ENCODE measurements at regions not wholly inside any gene's neighbourhood (a gene's known extent, or its start where the extent isn't known, plus 50 kb on each side); places are given as distances from the start of the nearest gene placed in this dataset.

- H3K27ac ChIP-seq (ENCODE audit: low read length) = no peak overlapping the region
- no peak overlapping the region for H3K4me2 ChIP-seq (ENCODE audit: low read depth, low read length)
- H3K4me3 ChIP-seq (ENCODE audit: low read length) = no peak overlapping the region
- H3K9me2 ChIP-seq (replicated peaks; ENCODE audit: insufficient read depth, low read length) = no peaks in the 10 kb centered on the region
- no peaks in the 10 kb centered on the region for H3K9me3 ChIP-seq (replicated peaks; ENCODE audit: insufficient read depth, low read length)
- no peaks in the 10 kb centered on the region for H3K36me3 ChIP-seq (replicated peaks; ENCODE audit: insufficient read depth, low read length)
- H2AFZ ChIP-seq (ENCODE audit: low read length) = no peak overlapping the region
- H4K20me1 ChIP-seq (ENCODE audit: insufficient read depth, low read length) = no peaks in the 10 kb centered on the region
- H3K9ac ChIP-seq (ENCODE audit: low read length) = no peak overlapping the region
- H3K27me3 ChIP-seq (replicated peaks; ENCODE audit: insufficient read depth, low read length) = no peaks in the 10 kb centered on the region
- no peaks in the 10 kb centered on the region for H3K79me2 ChIP-seq (ENCODE audit: low read length)
- TF ChIP-seq CTCF (IDR thresholded peaks at IDR 0.05; ENCODE audit: low read length) = no peak
- no peak for TF ChIP-seq EZH2 (optimal IDR thresholded peaks at IDR 0.05; ENCODE audit: low read depth, low read length)
- no peak for TF ChIP-seq EZH2phosphoT487 (IDR thresholded peaks at IDR 0.05; ENCODE audit: low read length)
- no peaks in the 10 kb centered on the region for H3K4me1 ChIP-seq (ENCODE audit: low read length)
- DNase-seq = no peak
- H3F3A ChIP-seq (ENCODE audit: insufficient read depth, low read length) = no peaks in the 10 kb centered on the region
These were observed 1595.0 kb upstream of the GOT2 start for GRCh38 chr16:60329108-60329507.

GRCh38 chr16:60328152-60328551 is 1594.0 kb upstream of the GOT2 start:
- no peaks in the 10 kb centered on the region for H3K79me2 ChIP-seq (ENCODE audit: low read length)
- H3K36me3 ChIP-seq (replicated peaks; ENCODE audit: insufficient read depth, low read length) = no peaks in the 10 kb centered on the region
- no peaks in the 10 kb centered on the region for H3K9me2 ChIP-seq (replicated peaks; ENCODE audit: insufficient read depth, low read length)
- no peaks in the 10 kb centered on the region for H3F3A ChIP-seq (ENCODE audit: insufficient read depth, low read length)
- H3K9me3 ChIP-seq (replicated peaks; ENCODE audit: insufficient read depth, low read length) = no peaks in the 10 kb centered on the region
- H2AFZ ChIP-seq (ENCODE audit: low read length) = no peak overlapping the region
- H3K9ac ChIP-seq (ENCODE audit: low read length) = no peak overlapping the region
- H3K4me2 ChIP-seq (ENCODE audit: low read depth, low read length) = no peak overlapping the region
- H3K27me3 ChIP-seq (replicated peaks; ENCODE audit: insufficient read depth, low read length) = no peaks in the 10 kb centered on the region
- H3K4me3 ChIP-seq (ENCODE audit: low read length) = no peak overlapping the region
- no peaks in the 10 kb centered on the region for H4K20me1 ChIP-seq (ENCODE audit: insufficient read depth, low read length)
- TF ChIP-seq CTCF (IDR thresholded peaks at IDR 0.05; ENCODE audit: low read length) (no peak), EZH2 (optimal IDR thresholded peaks at IDR 0.05; ENCODE audit: low read depth, low read length) (no peak), EZH2phosphoT487 (IDR thresholded peaks at IDR 0.05; ENCODE audit: low read length) (no peak)
- DNase-seq = no peak
- H3K27ac ChIP-seq (ENCODE audit: low read length) = no peak overlapping the region
- no peaks in the 10 kb centered on the region for H3K4me1 ChIP-seq (ENCODE audit: low read length)

GRCh38 chr16:60318486-60318885 is 1584.4 kb upstream of the GOT2 start:
- no peaks in the 10 kb centered on the region for H3F3A ChIP-seq (ENCODE audit: insufficient read depth, low read length)
- no peaks in the 10 kb centered on the region for H3K27me3 ChIP-seq (replicated peaks; ENCODE audit: insufficient read depth, low read length)
- no peaks in the 10 kb centered on the region for H3K79me2 ChIP-seq (ENCODE audit: low read length)
- H3K9me3 ChIP-seq (replicated peaks; ENCODE audit: insufficient read depth, low read length) = no peaks in the 10 kb centered on the region
- no peak overlapping the region for H3K9ac ChIP-seq (ENCODE audit: low read length)
- no peaks in the 10 kb centered on the region for H4K20me1 ChIP-seq (ENCODE audit: insufficient read depth, low read length)
- no peaks in the 10 kb centered on the region for H3K36me3 ChIP-seq (replicated peaks; ENCODE audit: insufficient read depth, low read length)
- H3K9me2 ChIP-seq (replicated peaks; ENCODE audit: insufficient read depth, low read length) = no peaks in the 10 kb centered on the region
- H3K4me2 ChIP-seq (ENCODE audit: low read depth, low read length) = no peak overlapping the region
- no peaks in the 10 kb centered on the region for H3K4me1 ChIP-seq (ENCODE audit: low read length)
- H3K27ac ChIP-seq (ENCODE audit: low read length) = no peak overlapping the region
- no peak for TF ChIP-seq EZH2phosphoT487 (IDR thresholded peaks at IDR 0.05; ENCODE audit: low read length)
- TF ChIP-seq EZH2 (optimal IDR thresholded peaks at IDR 0.05; ENCODE audit: low read depth, low read length) = no peak
- TF ChIP-seq CTCF (IDR thresholded peaks at IDR 0.05; ENCODE audit: low read length) = no peak
- H2AFZ ChIP-seq (ENCODE audit: low read length) = no peak overlapping the region
- H3K4me3 ChIP-seq (ENCODE audit: low read length) = no peak overlapping the region
- no peak for DNase-seq
